NOMO-1 (cell line): ENCODE measurements at regions not wholly inside any gene's neighbourhood (a gene's known extent, or its start where the extent isn't known, plus 50 kb on each side); places are given as distances from the start of the nearest gene placed in this dataset.
A peak's percentile ranks its signal among the peaks of the same experiment; 100 is the strongest.

Experiments
- DNase-seq, 2 experiments: peaks; one replicate each; lab custom pipeline; 2025; ENCODE audit not compliant: unreplicated experiment in 2 of 2; lab: John Stamatoyannopoulos, UW

DNA sequence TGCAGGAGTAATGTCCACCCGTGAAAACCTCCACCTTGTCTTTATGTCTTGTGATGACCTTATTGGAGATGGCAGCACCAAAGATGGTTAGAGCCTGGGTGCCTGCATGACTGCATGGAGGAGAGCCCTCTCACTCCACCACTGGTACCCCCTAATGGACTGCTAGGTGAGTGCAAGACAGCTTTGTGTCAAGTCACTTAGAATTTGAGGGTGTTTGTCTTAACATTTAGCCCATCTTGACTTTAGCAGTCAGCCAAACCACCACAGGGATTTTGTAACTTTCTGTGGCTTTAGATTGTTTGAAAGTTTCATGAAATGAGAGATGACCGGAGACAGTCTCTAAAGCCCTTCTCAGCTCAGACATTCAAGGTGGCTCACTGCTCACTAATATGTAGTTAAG is 232.9 kb upstream of the NCAM1 start:
- no peak for DNase-seq

DNA sequence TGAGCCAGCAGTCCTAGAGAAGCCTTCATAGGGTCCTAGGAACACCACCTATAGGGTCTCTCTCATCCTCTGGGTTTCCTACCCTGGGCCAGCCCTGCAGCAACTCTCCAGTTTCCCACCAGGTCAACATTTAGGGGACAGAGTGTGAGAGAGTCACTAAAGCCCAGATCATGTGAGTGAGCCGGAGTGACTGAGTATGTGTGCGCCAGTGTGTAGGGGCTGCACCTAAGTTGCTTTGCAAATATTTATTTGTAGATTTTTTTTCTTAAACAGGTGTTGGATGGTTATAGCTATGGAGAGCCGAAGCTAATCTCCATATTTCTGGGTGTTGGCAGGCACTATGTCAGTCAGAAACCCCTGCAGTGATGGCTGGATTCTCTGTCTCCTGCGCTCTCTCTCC is 232.5 kb upstream of the NCAM1 start:
- DNase-seq = no peak

DNA sequence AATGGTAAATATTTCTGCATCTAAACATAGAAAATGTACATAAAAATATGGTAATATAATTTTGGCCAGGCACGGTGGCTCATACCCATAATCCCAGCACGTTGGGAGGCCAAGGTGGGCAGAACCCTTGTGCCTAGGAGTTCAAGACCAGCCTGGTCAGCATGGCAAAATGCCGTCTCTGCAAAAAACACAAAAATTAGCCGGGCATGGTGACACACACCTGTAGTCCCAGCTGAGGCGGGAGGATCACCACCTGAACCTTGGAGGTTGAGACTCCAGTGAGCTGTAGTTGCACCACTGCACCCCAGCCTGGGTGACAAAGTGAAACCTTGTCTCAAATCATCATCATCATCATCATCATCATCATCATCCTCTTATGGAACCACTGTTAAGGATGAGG is 230.6 kb upstream of the NCAM1 start:
- no peak for DNase-seq

DNA sequence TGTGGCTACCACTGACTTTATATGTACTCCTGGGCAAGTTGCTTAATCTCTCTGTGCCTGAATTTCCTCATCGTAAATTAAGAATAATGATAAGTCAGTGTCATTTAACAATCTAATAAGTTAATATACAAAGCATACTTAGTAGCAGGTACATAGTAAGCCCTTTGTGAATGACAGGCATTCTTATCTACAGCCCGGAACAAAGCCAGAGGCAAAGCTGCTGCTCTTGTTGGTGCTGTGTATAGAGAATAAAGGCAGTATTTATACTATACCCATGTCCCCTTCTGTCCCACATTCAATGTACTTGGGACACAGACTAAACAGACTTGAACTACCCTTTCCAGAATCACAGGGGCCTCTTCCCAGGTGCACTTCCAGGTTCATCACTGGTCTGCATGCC is 229.7 kb upstream of the NCAM1 start:
- no peak for DNase-seq

DNA sequence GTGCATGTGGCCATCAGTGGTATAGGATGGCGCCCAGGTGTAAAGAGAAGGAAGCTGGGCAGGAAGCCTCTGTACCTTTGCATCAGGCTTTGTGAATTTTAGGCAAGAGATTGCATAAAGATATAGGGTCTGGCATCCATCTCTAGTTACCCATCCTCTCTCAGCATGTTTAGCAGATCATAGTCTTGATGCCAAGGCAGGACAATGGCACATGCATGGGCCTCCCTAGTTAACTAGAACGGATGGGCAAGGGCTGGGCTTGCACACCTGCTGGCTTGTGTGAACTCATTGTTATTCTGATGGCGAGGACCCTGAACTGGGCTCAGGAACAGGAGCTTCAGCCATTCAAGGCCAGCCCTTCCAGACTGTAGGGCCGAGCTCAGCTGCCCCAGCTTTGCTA is 229.2 kb upstream of the NCAM1 start:
- DNase-seq = no peak

DNA sequence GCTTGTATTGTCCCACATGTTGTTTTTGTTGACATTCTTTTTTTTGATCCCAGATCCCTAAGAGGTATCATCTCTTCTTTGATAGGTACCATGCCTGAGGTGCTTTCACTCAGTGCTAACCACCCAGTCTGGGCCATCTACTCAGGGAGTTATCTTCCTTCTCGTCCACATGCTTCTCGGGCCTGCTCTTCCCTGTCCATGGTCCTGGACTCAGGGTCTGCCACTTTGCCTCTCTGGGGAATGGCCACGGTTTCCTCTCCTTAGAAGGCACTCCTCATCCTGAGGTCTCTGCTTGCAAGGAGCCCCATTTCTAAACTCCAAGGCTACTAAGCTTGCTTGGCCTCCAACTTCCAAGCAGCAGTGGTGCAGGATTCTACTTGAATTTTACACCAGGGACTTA is 227.0 kb upstream of the NCAM1 start:
- peak in 1 of 2 experiments; percentile 14 for DNase-seq

DNA sequence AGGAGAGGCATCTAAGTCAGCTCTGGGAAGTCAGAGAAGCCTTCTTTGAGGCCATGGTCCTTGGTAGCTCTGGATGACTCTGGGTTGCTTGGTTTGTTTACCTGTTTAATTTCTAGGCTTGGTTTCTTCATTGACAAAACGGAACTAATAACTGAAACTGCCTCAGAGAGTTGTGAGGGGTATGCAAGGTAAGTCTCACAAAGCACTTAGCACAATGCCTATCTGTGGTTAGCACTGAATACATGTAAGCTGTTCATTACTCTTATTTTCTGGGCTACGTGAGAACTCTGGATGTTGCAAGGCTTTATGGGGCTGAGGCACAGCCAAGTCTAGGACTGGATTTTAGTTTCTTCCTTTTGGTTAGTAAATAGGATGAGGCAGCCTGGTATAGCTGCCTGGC is 225.8 kb upstream of the NCAM1 start:
- no peak for DNase-seq

DNA sequence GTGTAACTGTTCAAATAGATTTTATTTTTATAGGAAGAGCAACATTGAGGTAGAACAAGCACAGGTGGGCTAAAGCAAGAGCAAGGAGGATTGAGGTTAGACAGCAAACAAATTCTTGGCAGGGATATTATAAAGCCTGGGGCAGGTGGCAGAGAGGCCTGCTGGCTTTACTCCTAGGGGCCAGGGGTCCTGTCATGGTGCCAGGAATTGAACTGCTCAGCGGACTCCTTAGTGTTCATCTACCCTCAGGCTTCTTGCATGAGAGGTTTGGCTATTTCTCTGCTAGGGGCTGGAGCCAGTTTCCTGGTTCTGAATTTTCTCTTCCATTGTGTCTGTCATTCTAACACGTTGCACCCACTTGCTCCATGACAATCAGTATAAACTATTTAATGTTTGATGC is 217.2 kb upstream of the NCAM1 start:
- DNase-seq = no peak

DNA sequence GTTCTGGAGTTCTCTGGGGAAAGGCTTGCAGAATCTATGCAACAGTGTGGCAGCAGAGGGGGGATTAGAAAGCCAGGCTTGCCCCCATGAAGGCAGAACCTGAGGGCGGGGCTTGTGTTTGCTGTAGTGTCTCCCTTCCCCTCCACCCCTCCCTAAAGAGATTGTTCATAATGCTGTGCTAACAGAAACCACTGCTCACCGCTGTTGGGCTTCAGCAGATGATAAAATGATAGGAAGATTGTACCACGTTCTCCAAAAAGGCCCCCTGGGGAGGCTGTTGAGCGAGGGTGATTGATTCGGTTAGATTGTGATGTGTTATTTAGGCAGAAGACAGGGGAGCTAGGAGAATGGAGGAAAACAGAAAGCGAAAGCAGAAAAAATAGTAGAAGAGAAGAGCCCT is 215.2 kb upstream of the NCAM1 start:
- DNase-seq = no peak

DNA sequence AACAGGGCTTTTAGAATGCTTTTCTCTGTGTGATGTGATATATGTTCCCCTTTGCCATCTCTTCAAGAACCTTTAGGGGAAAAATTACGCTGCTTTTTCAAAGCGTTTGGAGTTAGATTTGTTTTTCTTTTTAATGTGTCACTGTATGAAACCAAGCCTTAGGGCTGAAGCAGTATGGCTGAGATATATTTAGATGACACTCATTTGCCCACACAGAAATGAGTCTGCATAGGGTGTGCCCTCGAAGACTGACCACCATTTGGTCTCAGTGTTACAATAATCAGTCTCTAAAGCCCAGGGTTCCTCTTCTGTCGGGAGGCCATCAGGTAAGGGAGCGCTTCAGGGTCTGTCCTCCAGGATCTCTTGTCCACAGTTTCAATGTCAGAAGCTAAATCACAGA is 213.0 kb upstream of the NCAM1 start:
- no peak for DNase-seq

DNA sequence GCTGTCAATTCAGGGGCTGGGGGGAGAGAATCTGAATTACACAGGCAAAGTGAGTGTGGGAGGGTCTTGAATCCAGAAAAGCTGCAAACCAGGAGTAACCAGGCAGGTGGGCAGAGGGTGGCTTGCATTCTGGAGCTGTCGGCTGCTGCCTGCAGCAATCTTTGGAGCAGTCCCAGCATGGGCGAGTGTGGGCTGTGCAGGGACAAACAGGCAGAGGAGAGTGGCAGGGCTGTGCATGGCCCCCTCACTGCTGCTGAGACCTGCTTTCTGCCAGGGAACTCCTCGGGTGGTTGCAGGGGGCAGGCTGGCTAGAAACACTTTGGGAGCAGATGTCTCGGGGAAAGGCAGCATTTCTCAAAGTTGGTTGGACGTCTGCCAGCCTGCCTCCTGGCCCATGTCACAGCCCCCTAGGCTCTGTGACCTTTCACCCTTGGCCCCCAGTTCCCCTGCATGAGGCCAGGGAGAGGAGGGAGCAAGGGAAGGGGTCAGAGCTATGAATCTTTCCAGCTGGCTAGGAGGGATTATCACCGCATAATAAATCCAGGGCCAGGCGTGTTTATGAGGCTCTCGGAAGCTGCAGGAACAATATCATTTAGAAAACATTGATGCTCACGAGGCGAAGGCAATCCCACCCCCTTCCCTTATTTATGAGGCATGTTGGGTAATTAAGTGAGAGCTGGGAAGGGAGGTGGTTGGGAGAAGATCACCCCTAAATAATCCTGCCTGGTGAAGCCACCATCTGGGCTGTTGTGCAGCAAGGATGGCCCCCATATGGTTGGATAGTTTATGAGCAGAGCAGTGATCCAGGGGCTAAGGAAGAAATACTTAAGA is 212.3 kb upstream of the NCAM1 start:
- no peak for DNase-seq

DNA sequence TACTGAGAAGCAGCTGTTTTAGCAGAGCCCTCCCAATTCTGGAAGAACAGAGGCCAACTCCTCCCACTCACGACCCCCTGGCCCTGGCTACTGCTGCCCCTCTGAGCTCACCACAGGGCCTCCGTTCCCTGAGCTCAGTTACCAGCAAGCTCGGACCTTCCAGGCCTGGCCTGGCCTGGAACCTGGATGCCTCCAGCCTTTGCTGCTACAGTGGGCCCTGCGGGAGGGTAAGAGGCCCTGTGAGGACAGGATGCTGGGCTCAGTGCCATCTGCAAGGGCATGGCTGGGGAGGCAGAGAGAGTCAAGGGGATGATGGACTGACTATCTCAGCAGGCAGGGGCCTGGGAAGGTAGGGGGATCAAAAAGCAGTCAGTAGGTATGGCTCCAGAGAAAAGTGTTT is 209.9 kb upstream of the NCAM1 start:
- DNase-seq = no peak

DNA sequence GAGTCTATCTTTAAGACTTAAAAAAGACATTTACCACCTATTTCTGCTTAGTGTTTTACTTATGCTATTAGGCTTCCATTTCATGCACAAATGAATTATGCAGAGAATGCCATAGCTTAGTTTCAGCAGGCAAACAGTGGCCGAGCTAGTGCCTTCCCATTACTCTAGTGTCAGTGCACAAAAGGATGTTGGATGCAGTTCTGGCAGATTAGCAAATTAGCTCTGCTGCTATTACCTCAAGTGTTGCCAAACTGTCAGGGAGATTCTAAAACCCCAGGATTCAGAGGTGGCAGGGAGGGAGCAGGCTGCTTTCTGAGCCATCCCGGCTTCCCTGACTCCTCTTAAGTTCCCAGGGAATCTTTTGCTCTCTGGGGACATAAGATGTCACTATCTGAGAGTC is 209.4 kb upstream of the NCAM1 start:
- no peak for DNase-seq

DNA sequence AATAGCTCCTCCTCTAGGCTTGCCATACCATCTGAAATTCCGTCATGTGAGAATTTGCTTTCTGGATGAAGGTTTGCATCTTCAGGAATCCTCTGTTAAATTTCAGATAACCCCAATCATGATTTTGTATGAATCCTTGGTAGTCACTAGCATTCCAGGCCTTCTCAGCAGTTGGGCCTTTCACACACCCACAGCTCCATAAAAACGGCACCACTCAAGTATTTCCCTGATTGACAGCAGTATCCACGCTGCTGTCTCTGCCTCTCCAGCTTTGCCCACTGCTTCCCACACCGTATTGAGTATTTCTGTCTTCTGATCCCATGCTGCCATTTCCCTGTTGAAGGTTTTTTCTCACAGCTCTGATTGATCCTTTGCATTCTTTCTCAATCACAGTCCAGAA is 208.7 kb upstream of the NCAM1 start:
- no peak for DNase-seq

DNA sequence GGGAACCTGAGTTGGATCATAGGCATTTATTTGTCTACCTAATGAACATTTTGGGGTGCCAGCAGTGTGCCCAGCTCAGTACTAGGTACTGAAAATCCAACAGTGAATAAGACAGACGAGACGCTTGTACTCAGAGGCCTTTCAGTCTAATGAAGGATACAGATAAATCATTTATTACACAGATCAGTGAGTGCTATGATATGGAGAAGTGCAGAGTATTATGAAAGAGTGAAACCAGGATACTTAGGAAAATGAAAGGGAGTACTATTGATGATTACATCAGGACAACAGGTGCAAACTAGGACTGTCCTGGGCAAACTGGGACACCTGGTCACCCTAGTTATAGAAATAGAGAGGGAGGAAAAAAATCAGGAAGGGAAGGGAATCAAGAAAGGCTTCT is 207.5 kb upstream of the NCAM1 start:
- no peak for DNase-seq

DNA sequence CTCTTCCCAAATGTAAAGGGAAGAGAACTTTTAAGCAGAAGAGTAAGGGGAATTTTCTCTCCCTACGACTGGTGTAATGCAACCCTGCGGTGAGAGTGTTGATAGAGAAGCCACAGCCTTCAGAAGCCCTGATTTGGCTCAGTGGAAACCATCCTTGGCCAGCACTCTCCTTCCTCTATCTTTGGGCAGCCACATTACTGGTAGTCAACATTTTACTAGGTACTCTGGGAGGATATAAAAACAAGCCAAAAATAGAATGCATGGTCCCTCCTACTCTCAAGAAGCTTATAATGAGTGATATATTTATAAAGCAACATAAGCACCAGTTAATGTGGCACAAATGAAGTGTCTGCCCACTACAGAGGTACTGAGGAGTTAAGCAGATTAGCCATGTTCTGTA is 201.8 kb upstream of the NCAM1 start:
- no peak for DNase-seq

DNA sequence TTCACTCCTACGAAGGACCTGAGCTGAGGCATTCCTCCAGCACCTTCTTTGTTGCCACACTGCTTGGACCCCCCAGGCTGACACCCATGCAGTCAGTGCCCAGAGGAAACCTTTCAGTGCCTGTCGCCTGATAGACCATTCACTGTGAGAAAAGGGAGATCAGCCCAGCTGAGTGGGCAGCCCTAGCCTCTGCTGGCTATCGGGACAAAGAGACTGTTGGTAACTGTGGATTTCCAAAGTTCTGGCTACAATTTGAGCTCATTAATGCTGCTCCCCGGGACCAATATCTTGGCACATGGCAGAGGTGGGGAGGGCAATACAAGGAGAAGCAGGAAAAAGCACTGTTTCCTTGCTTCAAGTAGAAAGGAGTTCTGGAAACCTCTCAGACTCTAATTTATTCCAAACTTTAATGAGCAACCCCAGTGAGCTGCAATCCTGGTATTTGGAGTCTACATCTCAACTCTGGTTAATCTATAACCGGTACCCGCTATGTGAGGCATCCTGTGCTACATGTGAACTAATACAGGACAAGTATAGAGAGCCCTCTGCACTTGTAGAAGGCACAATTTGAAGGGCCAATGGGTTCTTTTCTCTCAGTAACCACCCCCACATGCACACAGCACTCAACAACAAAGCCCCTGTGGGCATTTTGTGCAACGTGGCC is 200.7 kb upstream of the NCAM1 start:
- DNase-seq = no peak

DNA sequence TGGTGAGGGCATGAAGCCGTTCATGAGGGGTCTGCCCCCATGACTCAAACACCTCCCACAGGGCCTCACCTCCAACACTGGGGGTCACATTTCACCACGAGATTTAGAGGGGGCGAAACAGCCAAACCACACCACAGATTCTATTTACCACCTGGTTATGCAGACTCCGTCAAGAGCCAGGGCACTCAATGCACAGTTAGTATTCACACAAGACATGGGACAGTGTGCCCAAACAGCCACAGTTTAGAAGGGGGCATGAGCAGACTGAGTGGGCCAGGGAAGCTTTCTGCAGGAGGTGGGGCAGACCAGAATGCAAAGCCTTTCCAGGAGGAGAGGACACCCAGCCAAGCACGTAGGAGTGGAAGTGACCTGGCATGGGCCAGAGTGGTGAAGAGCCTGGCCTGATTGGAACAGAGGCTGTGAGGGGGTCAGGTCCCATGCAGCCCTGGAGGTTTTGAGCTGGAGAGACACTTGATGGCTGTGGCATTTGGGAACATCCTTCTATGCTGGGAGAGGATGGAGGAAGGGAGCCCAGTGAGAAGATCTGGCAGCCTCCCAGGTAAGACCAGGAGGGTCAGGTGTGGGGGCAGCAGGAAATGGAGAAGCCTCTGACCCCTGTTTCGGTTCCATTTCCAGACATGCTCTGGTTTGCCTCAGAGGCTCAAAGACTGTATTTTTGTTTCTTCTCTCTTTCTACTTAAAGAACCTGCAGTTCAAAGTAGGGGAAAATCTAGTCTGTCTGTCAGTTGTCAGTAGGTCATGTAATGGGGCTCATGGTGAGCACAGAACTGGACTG is 199.1 kb upstream of the NCAM1 start:
- no peak for DNase-seq

DNA sequence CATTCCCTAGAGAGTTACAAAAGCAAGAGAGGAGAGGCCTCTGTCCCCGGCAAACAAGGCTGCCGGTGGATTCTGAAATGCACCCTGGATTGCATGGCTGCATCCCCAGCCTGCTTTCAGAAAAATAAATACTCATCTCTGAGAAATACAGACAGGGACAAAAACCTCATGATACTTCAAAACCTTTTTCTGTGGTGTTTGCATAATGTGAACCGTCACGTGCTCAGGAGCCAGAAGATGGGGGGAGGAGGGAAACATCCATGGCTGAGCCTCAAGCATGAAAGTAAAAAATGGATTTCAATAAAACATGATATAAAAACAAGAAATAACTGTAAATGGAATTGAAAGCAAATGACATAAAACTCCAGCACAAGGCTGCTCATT is 198.5 kb upstream of the NCAM1 start:
- DNase-seq = no peak

DNA sequence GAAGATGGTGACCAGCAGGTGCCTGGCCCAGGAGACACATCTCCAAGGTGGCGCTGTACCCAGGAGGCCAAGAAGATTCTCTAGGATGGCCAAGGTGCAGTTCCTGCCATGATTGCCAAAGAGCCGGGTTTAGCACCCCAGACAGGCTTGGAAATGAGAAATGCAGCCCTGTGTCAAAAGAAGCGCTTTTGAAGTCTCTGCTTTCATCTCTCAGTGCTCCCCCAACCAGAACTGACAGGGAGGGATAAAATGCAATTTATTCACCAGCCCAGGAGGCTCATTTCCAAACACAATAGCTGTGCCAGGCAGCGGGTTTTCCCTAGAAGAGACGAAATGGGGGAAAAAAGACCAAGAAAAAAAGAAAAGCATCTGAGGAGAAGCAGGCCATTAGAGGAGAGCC is 195.9 kb upstream of the NCAM1 start:
- DNase-seq = no peak

DNA sequence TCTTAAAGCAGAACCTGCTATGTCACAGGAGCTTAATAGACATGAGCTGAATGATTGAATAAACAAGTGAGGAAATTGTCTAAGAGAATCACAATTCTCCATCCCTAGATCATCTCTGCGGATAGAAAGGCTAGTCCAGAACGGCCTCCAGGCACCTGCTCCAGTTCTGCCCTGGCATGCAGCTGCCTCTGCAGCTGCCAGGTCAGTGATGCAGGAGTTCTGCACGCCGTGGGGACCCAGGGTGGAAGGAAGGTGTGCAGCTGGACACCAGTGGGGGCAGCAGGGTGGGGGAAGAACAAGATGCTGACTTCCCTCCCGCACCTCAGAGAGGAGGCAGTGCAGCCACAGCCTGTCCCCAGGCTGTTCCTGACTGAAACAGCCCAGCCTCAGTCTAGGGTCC is 192.1 kb upstream of the NCAM1 start:
- no peak for DNase-seq

DNA sequence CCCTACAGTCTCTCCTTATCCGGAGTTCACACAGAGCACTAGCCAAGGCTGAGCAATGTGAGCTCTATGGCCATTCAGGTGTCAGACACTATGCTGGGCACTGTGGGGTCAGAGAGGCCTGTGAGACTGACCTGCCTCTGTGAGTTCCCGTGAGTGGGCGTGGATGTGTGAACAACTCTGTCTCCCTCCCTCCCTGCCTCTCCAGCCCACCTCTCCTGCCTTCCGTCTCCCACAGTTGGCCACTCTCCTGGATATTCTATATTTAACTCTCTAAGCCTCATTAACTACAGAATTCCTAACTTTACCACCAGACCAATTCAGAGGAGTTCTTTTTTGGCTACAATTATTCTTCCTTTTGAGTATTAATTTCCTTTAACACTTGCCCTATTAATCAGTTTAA is 191.6 kb upstream of the NCAM1 start:
- DNase-seq = no peak
